OCI-LY1 (cell line): ENCODE measurements at regions not wholly inside any gene's neighbourhood (a gene's known extent, or its start where the extent isn't known, plus 50 kb on each side); places are given as distances from the start of the nearest gene placed in this dataset.

Experiments
- H2AFZ ChIP-seq: fragments of 200-600 bp; sonication (generic), shearing (Covaris generic); 2 replicates; pipeline ENCODE4 v1.6.0; 2014; ENCODE audit warnings: antibody characterized with exemption, mild to moderate bottlenecking, low read length
- H3F3A ChIP-seq: fragments of 200-600 bp; sonication (generic), shearing (Covaris generic); 2 replicates; pipeline ENCODE4 v1.6.0; 2014; ENCODE audit warnings: mild to moderate bottlenecking, antibody characterized with exemption, low read length, moderate library complexity; ENCODE audit not compliant: insufficient read depth
- H3K27ac ChIP-seq: fragments of 200-600 bp; sonication (generic); 2 replicates; pipeline ENCODE4 v1.5.1; 2014; ENCODE audit warnings: low read length, mixed run types, mild to moderate bottlenecking, low read depth; ENCODE audit not compliant: poor library complexity, severe bottlenecking
- H3K27me3 ChIP-seq: fragments of 200-600 bp; sonication (generic); 2 replicates; pipeline ENCODE4 v1.6.0; 2014; ENCODE audit warnings: antibody characterized with exemption, mild to moderate bottlenecking, low read length, moderate library complexity; ENCODE audit not compliant: insufficient read depth
- H3K36me3 ChIP-seq: fragments of 200-600 bp; sonication (generic); 2 replicates; pipeline ENCODE4 v1.6.1; 2014; ENCODE audit warnings: mild to moderate bottlenecking, antibody characterized with exemption, low read length, moderate library complexity, mixed read lengths; ENCODE audit not compliant: insufficient read depth
- H3K4me1 ChIP-seq: fragments of 200-600 bp; sonication (generic); 2 replicates; pipeline ENCODE4 v1.5.1; 2014; ENCODE audit warnings: mild to moderate bottlenecking, low read length, moderate library complexity; ENCODE audit not compliant: insufficient read depth, severe bottlenecking
- H3K4me2 ChIP-seq: fragments of 200-600 bp; sonication (generic), shearing (Covaris generic); 2 replicates; pipeline ENCODE4 v1.6.1; 2014; ENCODE audit warnings: low read length
- H3K4me3 ChIP-seq: fragments of 200-600 bp; sonication (generic); 2 replicates; pipeline ENCODE4 v1.5.1; 2014; ENCODE audit warnings: low read length, low read depth, mild to moderate bottlenecking, mixed read lengths; ENCODE audit not compliant: poor library complexity, severe bottlenecking
- H3K79me2 ChIP-seq: fragments of 200-600 bp; shearing (Covaris generic); 2 replicates; pipeline ENCODE4 v1.6.1; 2016; ENCODE audit warnings: mixed run types, low read length, mixed read lengths; ENCODE audit not compliant: insufficient read depth
- H3K9ac ChIP-seq: fragments of 200-600 bp; sonication (generic), shearing (Covaris generic); 2 replicates; pipeline ENCODE4 v1.6.1; 2014; ENCODE audit warnings: mild to moderate bottlenecking, low read length, mixed read lengths
- H3K9me2 ChIP-seq: fragments of 200-600 bp; sonication (generic), shearing (Covaris generic); 2 replicates; pipeline ENCODE4 v1.6.1; 2014; ENCODE audit warnings: low read depth, mild to moderate bottlenecking, low read length, mixed read lengths
- H3K9me3 ChIP-seq: fragments of 200-600 bp; shearing (Covaris generic); 2 replicates; pipeline ENCODE4 v1.6.1; 2014; ENCODE audit warnings: low read length, mixed read lengths
- H4K20me1 ChIP-seq: fragments of 200-600 bp; sonication (generic), shearing (Covaris generic); 2 replicates; pipeline ENCODE4 v1.6.0; 2016; ENCODE audit warnings: mild to moderate bottlenecking, low read length; ENCODE audit not compliant: insufficient read depth
- CTCF ChIP-seq: fragments of 200-600 bp; sonication (generic), shearing (Covaris generic); IDR thresholded peaks from 2 replicates; pipeline ENCODE4 v1.5.1; 2017; ENCODE audit warnings: mild to moderate bottlenecking, antibody characterized with exemption, low read length, moderate library complexity, mixed read lengths
- EZH2 ChIP-seq: fragments of 200-600 bp; sonication (generic), shearing (Covaris generic); IDR thresholded peaks from 2 replicates; pipeline ENCODE4 v1.8.0; 2017; ENCODE audit warnings: borderline replicate concordance, mixed run types, mild to moderate bottlenecking, antibody characterized with exemption, low read length, moderate library complexity, mixed read lengths

- Histone ChIP-seq H3K4me2 (no peak overlapping the region), H4K20me1 (no peaks in the 10 kb centered on the region), H3K27me3 (no peaks in the 10 kb centered on the region), H2AFZ (no peak overlapping the region), H3K27ac (no peak overlapping the region), H3K9ac (no peak overlapping the region), H3K79me2 (no peaks in the 10 kb centered on the region), H3F3A (no peaks in the 10 kb centered on the region), H3K4me1 (peaks cover 7% of the 10 kb centered on the region), H3K9me2 (no peaks in the 10 kb centered on the region), H3K9me3 (no peaks in the 10 kb centered on the region), H3K36me3 (no peaks in the 10 kb centered on the region), H3K4me3 (no peak overlapping the region)
- no peak for TF ChIP-seq EZH2
- TF ChIP-seq CTCF: no peak
Observed at GRCh38 chr12:31203261-31203660, 122.7 kb downstream of the SINHCAF start.

- H3K79me2 ChIP-seq: no peaks in the 10 kb centered on the region
- no peak for TF ChIP-seq CTCF
- TF ChIP-seq EZH2: no peak
- H3K9me3 ChIP-seq: no peaks in the 10 kb centered on the region
- H2AFZ ChIP-seq: no peak overlapping the region
- H3F3A ChIP-seq: no peaks in the 10 kb centered on the region
- H3K4me1 ChIP-seq: peaks cover 7% of the 10 kb centered on the region
- H3K36me3 ChIP-seq: no peaks in the 10 kb centered on the region
- no peak overlapping the region for H3K27ac ChIP-seq
- H3K9me2 ChIP-seq: no peaks in the 10 kb centered on the region
- H3K9ac ChIP-seq: no peak overlapping the region
- H4K20me1 ChIP-seq: no peaks in the 10 kb centered on the region
- no peak overlapping the region for H3K4me2 ChIP-seq
- no peaks in the 10 kb centered on the region for H3K27me3 ChIP-seq
- H3K4me3 ChIP-seq: no peak overlapping the region
Observed at GRCh38 chr12:31205054-31205453, 120.9 kb downstream of the SINHCAF start.

- H3K27me3 ChIP-seq: no peaks in the 10 kb centered on the region
- H3K9me3 ChIP-seq: no peaks in the 10 kb centered on the region
- H3K9ac ChIP-seq: no peak overlapping the region
- H3K9me2 ChIP-seq: no peaks in the 10 kb centered on the region
- no peak overlapping the region for H3K4me3 ChIP-seq
- no peak overlapping the region for H2AFZ ChIP-seq
- H3K4me2 ChIP-seq: no peak overlapping the region
- H4K20me1 ChIP-seq: no peaks in the 10 kb centered on the region
- no peaks in the 10 kb centered on the region for H3K36me3 ChIP-seq
- TF ChIP-seq EZH2 (no peak), CTCF (no peak)
- H3K79me2 ChIP-seq: no peaks in the 10 kb centered on the region
- H3K4me1 ChIP-seq: peaks cover 7% of the 10 kb centered on the region
- no peaks in the 10 kb centered on the region for H3F3A ChIP-seq
- H3K27ac ChIP-seq: no peak overlapping the region
Observed at GRCh38 chr12:31206038-31206670, 119.8 kb downstream of the SINHCAF start.
